Body of pancreas (tissue), 4 donors: ENCODE measurements at regions not wholly inside any gene's neighbourhood (a gene's known extent, or its start where the extent isn't known, plus 50 kb on each side); places are given as distances from the start of the nearest gene placed in this dataset.

Source experiments
- ATAC-seq: fragments of 150-250 bp; one replicate; pipeline ENCODE4 v1.9.1; 2016
- DNase-seq, 4 donors: peaks; one replicate each; pipeline ENCODE4 v3.0.0-alpha.2; 2019
- H3K27ac ChIP-seq, 4 donors: fragments of 200-600 bp; sonication (generic); 1 replicate in 3 of 4; 2 replicates in 1 of 4; pipeline versions ENCODE4 v1.5.1 to v1.6.1; 2016 to 2019; ENCODE audit warnings: mild to moderate bottlenecking in 1 of 4, mixed read lengths in 1 of 4, moderate library complexity in 1 of 4
- H3K27me3 ChIP-seq, 2 donors: fragments of 200-600 bp; sonication (generic); one replicate each; pipeline ENCODE4 v1.6.0; 2016; ENCODE audit warnings: mild to moderate bottlenecking in 1 of 2
- H3K36me3 ChIP-seq, 2 donors: fragments of 200-600 bp; sonication (generic); replicated peaks in 1 of 2; 2 replicates each; pipeline ENCODE4 v1.5.1; 2016; ENCODE audit warnings: low read depth in 2 of 2; ENCODE audit not compliant: insufficient read depth in 1 of 2
- H3K4me1 ChIP-seq: fragments of 200-600 bp; sonication (generic); one replicate; pipeline ENCODE4 v1.6.0; 2016
- H3K4me3 ChIP-seq, 2 donors: fragments of 200-600 bp; sonication (generic); 1 replicate in 1 of 2; 2 replicates in 1 of 2; pipeline ENCODE4 v1.5.1; 2016 to 2019
- H3K9me3 ChIP-seq, 3 donors: fragments of 200-600 bp; sonication (generic); 1 replicate in 2 of 3; 2 replicates in 1 of 3; pipeline ENCODE4 v1.5.1; 2016
- CTCF ChIP-seq, 7 experiments: fragments of 450-650 bp in 4 of 7; fragments of 200-600 bp in 3 of 7; sonication (generic) in 3 of 7; IDR thresholded peaks; one replicate each; pipeline ENCODE4 v1.5.1; 2016 to 2019; ENCODE audit warnings: antibody characterized with exemption in 7 of 7
- POLR2A ChIP-seq, 3 donors: fragments of 450-650 bp; IDR thresholded peaks; one replicate each; pipeline ENCODE4 v1.6.1; 2016; ENCODE audit warnings: antibody characterized with exemption in 3 of 3, mild to moderate bottlenecking in 2 of 3
- WGBS, 2 donors: methylation state at CpG; one replicate each; pipeline ENCODE4 v1.1.5; 2017; 5-methylcytosine and 5-hydroxymethylcytosine counted together
- intact Hi-C: fragments of 100-400 bp; cut with DNase I; formaldehyde crosslinking; loops from one replicate; pipeline ENCODE4 v1.15.1; 2023

- no peaks in the 10 kb centered on the region for H3K4me1 ChIP-seq
- H3K27me3 ChIP-seq, result no peaks in the 10 kb centered on the region
- DNase-seq, result no peak
- no peaks in the 10 kb centered on the region for H3K36me3 ChIP-seq
- no peak overlapping the region for H3K27ac ChIP-seq
- no peak overlapping the region for H3K4me3 ChIP-seq
- ATAC-seq, result no peak
- 67 to 71% methylated on average over 3 of the region's 3 CpGs for WGBS, 2 donors
- TF ChIP-seq CTCF (IDR thresholded peaks at IDR 0.05) (no peak), POLR2A (IDR thresholded peaks at IDR 0.05) (no peak)
- no peaks in the 10 kb centered on the region for H3K9me3 ChIP-seq
- intact Hi-C loops, result no loop called here
These were observed 223.9 kb upstream of the DOK6 start for GRCh38 chr18:69176741-69177140.

GRCh38 chr18:69177702-69178101, 223.0 kb upstream of the DOK6 start:
- Histone ChIP-seq H3K27ac (no peak overlapping the region), H3K9me3 (no peaks in the 10 kb centered on the region), H3K4me3 (no peak overlapping the region), H3K4me1 (no peaks in the 10 kb centered on the region), H3K36me3 (no peaks in the 10 kb centered on the region), H3K27me3 (no peaks in the 10 kb centered on the region)
- DNase-seq, result no peak
- ATAC-seq, result no peak
- no peak for TF ChIP-seq POLR2A (IDR thresholded peaks at IDR 0.05)
- no peak for TF ChIP-seq CTCF (IDR thresholded peaks at IDR 0.05)
- WGBS, 2 donors, result 65 to 71% methylated on average over 1 of the region's 1 CpG
- intact Hi-C loops, result no loop called here

- Histone ChIP-seq H3K36me3 (no peaks in the 10 kb centered on the region), H3K9me3 (no peaks in the 10 kb centered on the region), H3K4me1 (no peaks in the 10 kb centered on the region), H3K27ac (no peak overlapping the region), H3K4me3 (no peak overlapping the region), H3K27me3 (no peaks in the 10 kb centered on the region)
- TF ChIP-seq POLR2A (IDR thresholded peaks at IDR 0.05) (no peak), CTCF (IDR thresholded peaks at IDR 0.05) (no peak)
- ATAC-seq, result no peak
- no peak for DNase-seq
- intact Hi-C loops, result no loop called here
These were observed 214.5 kb upstream of the DOK6 start for GRCh38 chr18:69186162-69186561.

GRCh38 chr18:69196336-69196735, 204.4 kb upstream of the DOK6 start:
- TF ChIP-seq POLR2A (IDR thresholded peaks at IDR 0.05), result no peak
- TF ChIP-seq CTCF (IDR thresholded peaks at IDR 0.05), result no peak
- no peak for DNase-seq
- intact Hi-C loops, result no loop called here
- Histone ChIP-seq H3K4me3 (no peak overlapping the region), H3K27me3 (no peaks in the 10 kb centered on the region), H3K36me3 (no peaks in the 10 kb centered on the region), H3K27ac (no peak overlapping the region), H3K9me3 (no peaks in the 10 kb centered on the region), H3K4me1 (no peaks in the 10 kb centered on the region)
- 60 to 62% methylated on average over 3 of the region's 3 CpGs for WGBS, 2 donors
- no peak for ATAC-seq

- H3K27me3 ChIP-seq, result no peaks in the 10 kb centered on the region
- H3K27ac ChIP-seq, result no peak overlapping the region
- H3K4me1 ChIP-seq, result no peaks in the 10 kb centered on the region
- DNase-seq (no peak), ATAC-seq (no peak)
- no peaks in the 10 kb centered on the region for H3K9me3 ChIP-seq
- no peak overlapping the region for H3K4me3 ChIP-seq
- no peaks in the 10 kb centered on the region for H3K36me3 ChIP-seq
- TF ChIP-seq POLR2A (IDR thresholded peaks at IDR 0.05) (no peak), CTCF (IDR thresholded peaks at IDR 0.05) (no peak)
- intact Hi-C loops, result no loop called here
- 39 to 45% methylated on average over 1 of the region's 1 CpG for WGBS, 2 donors
These were observed 194.8 kb upstream of the DOK6 start for GRCh38 chr18:69205925-69206324.
